ENCODE measurements at regions not wholly inside any gene's neighbourhood (a gene's known extent, or its start where the extent isn't known, plus 50 kb on each side); places are given as distances from the start of the nearest gene placed in this dataset.

GRCh38 chr2:167761465-167762136 lies 485.8 kb downstream of the STK39 start:
- TF ChIP-seq EP300 (IDR thresholded peaks at IDR 0.05) (no peak), POLR2AphosphoS5 (IDR thresholded peaks at IDR 0.05) (no peak), POLR2A (IDR thresholded peaks at IDR 0.05) (no peak), CTCF (IDR thresholded peaks at IDR 0.05) (no peak)
- H3K27me3 ChIP-seq: no peaks in the 10 kb centered on the region
- H3K4me3 ChIP-seq: no peak overlapping the region
- H3K9me3 ChIP-seq: peaks cover 0 to 6% (median 0%) of the 10 kb centered on the region in 3 donors
- no peak overlapping the region for H3K27ac ChIP-seq
- 53 to 64% methylated on average over 3 of the region's 3 CpGs for WGBS, 2 donors (ENCODE audit: low coverage in 1 of 2)
- H3K4me1 ChIP-seq: no peaks in the 10 kb centered on the region
- ATAC-seq: no peak
- H3K36me3 ChIP-seq: no peaks in the 10 kb centered on the region

- no peaks in the 10 kb centered on the region for H3K36me3 ChIP-seq
- H3K9me3 ChIP-seq: no peaks in the 10 kb centered on the region
- H3K4me1 ChIP-seq: no peaks in the 10 kb centered on the region
- H3K27ac ChIP-seq: no peak overlapping the region
- no peak overlapping the region for H3K4me3 ChIP-seq
- no peak for TF ChIP-seq EP300 (IDR thresholded peaks at IDR 0.05)
- TF ChIP-seq POLR2AphosphoS5 (IDR thresholded peaks at IDR 0.05): no peak
- no peak for TF ChIP-seq CTCF (IDR thresholded peaks at IDR 0.05)
- TF ChIP-seq POLR2A (IDR thresholded peaks at IDR 0.05): no peak
- no peak for ATAC-seq
- no peaks in the 10 kb centered on the region for H3K27me3 ChIP-seq
- WGBS, 2 donors (ENCODE audit: low coverage in 1 of 2): 80 to 97% methylated on average over 2 to 3 of the region's 3 CpGs
Observed at GRCh38 chr2:167759531-167759930, 487.9 kb downstream of the STK39 start.

GRCh38 chr2:167758292-167758691 lies 489.1 kb downstream of the STK39 start:
- H3K36me3 ChIP-seq: no peaks in the 10 kb centered on the region
- no peaks in the 10 kb centered on the region for H3K27me3 ChIP-seq
- H3K27ac ChIP-seq: no peak overlapping the region
- 47 to 73% methylated on average over 2 to 3 of the region's 6 CpGs for WGBS, 2 donors (ENCODE audit: low coverage in 1 of 2)
- H3K9me3 ChIP-seq: no peaks in the 10 kb centered on the region
- no peak for ATAC-seq
- no peaks in the 10 kb centered on the region for H3K4me1 ChIP-seq
- H3K4me3 ChIP-seq: no peak overlapping the region
- TF ChIP-seq POLR2AphosphoS5 (IDR thresholded peaks at IDR 0.05): no peak
- TF ChIP-seq EP300 (IDR thresholded peaks at IDR 0.05): no peak
- no peak for TF ChIP-seq CTCF (IDR thresholded peaks at IDR 0.05)
- TF ChIP-seq POLR2A (IDR thresholded peaks at IDR 0.05): no peak

GRCh38 chr2:167756446-167756845 lies 490.9 kb downstream of the STK39 start:
- Histone ChIP-seq H3K36me3 (no peaks in the 10 kb centered on the region), H3K9me3 (no peaks in the 10 kb centered on the region), H3K27ac (no peak overlapping the region), H3K4me3 (no peak overlapping the region), H3K27me3 (no peaks in the 10 kb centered on the region), H3K4me1 (no peaks in the 10 kb centered on the region)
- TF ChIP-seq EP300 (IDR thresholded peaks at IDR 0.05) (no peak), POLR2AphosphoS5 (IDR thresholded peaks at IDR 0.05) (no peak), CTCF (IDR thresholded peaks at IDR 0.05) (no peak), POLR2A (IDR thresholded peaks at IDR 0.05) (no peak)
- WGBS, 2 donors (ENCODE audit: low coverage in 1 of 2): 34 to 37% methylated on average over 8 to 9 of the region's 9 CpGs
- no peak for ATAC-seq

- Histone ChIP-seq H3K27ac (no peak overlapping the region), H3K9me3 (no peaks in the 10 kb centered on the region), H3K27me3 (no peaks in the 10 kb centered on the region), H3K4me1 (no peaks in the 10 kb centered on the region), H3K36me3 (no peaks in the 10 kb centered on the region), H3K4me3 (no peak overlapping the region)
- 90 to 100% methylated on average over 2 to 3 of the region's 3 CpGs for WGBS, 2 donors (ENCODE audit: low coverage in 1 of 2)
- no peak for ATAC-seq
- TF ChIP-seq POLR2AphosphoS5 (IDR thresholded peaks at IDR 0.05) (no peak), POLR2A (IDR thresholded peaks at IDR 0.05) (no peak), EP300 (IDR thresholded peaks at IDR 0.05) (no peak), CTCF (IDR thresholded peaks at IDR 0.05) (no peak)
Observed at GRCh38 chr2:167753142-167753541, 494.3 kb downstream of the STK39 start.
